COLO829 (cell line): ENCODE measurements at regions not wholly inside any gene's neighbourhood (a gene's known extent, or its start where the extent isn't known, plus 50 kb on each side); places are given as distances from the start of the nearest gene placed in this dataset.
A peak's percentile ranks its signal among the peaks of the same experiment; 100 is the strongest.

ENCODE experiments used
- DNase-seq: peaks from one replicate; pipeline ENCODE4 v3.0.0; 2012; ENCODE audit warnings: low spot score

DNA sequence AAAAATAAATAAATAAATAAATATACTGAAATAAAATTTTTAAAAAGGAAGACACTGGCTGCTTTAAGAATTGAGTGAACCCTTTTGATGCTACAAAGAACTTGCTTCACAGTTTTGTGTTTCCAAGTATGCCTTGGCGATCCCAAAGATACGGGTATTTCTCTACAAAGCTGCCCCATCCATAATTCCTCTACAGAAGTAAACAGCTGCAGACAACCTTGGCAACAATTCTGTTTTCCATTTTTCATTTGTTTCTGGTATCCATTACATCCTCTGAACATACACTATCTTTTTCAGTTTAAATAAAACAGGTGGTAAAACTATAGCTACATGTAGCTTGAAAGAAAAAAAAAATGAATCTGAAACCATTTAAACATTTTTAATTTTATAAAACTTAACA, 552.8 kb upstream of the KLHL29 start:
- no peak for DNase-seq

DNA sequence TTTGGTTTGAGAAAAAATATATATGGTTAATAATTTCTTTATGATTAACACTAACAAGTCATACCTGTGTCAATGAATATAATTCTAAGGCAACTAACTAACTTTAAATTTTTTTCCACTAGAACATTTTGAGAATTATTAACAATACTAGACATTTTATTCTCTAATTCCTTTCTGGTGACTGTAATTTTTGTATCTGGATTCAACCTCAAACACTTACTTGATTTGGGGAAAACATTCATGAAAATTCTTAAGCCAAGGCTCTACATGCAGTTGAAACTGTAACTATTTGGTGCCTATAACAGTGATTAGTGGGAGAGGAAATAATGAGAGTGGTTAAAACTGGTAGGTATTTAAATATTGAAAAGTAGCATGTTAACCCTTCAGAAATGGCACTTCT, 546.5 kb upstream of the KLHL29 start:
- DNase-seq, result no peak

DNA sequence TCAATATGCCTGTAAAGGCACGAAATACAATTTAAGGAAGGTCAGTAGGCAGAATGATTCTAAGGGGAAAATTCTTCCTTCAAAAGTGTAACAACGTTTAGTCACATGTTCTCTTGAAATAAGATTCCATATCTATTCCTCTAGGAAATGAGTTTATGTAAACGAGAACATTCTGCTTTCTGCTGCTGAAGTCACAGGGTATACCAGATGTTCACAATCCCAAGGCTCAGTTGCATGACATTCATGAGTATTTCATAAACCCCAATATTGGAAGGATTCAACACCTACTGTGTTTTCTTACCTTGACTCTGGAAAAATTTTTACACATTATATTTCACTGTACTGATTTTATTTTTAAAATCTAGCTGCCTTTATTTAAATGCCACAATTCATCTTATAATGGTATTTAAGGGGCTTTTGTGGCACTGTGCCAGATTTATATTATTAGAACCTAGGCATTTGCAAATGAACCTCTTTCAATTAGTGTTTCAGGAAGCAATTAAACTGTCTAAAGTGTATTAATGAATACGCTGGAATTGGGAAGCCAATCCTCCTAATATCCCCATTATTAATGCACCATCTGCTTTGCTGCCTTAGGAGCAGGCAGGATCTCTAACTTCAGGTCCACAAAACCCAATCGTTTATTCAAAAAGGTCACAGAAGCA, 542.6 kb upstream of the KLHL29 start:
- no peak for DNase-seq

DNA sequence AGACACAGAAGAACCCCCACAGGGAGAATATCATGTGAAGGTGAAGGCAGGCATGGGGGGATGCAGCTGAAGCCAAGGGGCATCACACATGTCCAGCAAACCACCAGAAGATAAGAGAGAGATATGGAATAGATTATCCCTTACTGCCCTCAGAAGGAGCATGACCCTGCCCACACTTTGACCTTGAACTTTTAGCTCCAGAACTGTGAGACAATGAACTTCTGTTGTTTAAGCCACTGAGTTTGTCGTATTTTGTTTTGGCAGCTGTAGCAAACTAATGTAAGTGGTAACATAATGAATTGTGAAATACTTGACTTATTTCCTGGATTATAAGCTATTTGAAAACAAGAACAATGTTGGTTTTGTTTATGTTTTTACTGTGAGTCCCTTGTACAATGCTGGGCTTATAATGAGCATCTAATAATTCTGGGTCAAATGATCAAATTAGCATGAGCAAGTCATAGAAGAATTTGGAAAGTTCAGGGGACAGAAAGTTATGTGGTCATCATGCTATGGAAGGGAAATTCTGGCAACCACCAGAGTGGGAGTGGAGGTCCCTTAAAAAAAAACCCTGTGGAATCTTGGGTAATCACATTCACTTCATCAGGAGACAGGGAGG, 541.0 kb upstream of the KLHL29 start:
- DNase-seq, result peak; percentile 78

DNA sequence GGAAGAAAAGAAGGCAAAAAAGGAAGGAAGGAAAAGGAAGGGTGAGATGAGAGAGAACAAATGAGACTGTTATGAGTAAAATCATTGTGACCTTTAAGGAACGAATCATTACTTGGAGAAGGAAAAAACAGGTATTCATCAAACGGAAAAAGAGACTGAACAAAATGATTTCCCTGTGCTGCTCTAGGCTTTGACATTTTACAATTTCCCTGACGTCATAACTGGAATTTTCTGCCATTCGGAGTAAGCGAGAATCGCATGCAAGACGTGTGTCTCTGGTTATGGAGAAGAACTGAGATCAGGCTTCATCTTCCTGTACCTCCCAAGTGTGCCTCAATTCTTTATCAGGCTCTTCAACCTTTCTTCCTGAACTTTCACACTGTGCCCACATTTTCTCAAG, 534.7 kb upstream of the KLHL29 start:
- DNase-seq, result no peak

DNA sequence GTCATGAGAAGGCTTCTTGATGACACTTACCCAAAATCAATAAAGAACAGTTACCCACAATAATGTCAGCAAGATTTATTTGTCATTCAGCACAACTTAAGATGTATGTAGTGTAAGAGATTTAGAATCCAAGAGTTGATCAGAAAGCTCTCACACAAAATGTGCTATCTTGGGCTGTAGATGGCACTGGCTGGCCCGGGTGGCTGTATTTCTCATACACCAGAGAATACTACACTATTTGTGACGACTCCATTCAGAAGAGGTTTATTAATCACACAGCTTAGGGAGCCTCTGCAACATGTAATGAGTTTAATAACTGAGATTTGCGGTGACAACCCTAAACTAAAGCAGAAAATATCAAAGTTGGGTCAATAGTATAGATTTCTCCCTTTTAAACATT, 530.4 kb upstream of the KLHL29 start:
- no peak for DNase-seq

DNA sequence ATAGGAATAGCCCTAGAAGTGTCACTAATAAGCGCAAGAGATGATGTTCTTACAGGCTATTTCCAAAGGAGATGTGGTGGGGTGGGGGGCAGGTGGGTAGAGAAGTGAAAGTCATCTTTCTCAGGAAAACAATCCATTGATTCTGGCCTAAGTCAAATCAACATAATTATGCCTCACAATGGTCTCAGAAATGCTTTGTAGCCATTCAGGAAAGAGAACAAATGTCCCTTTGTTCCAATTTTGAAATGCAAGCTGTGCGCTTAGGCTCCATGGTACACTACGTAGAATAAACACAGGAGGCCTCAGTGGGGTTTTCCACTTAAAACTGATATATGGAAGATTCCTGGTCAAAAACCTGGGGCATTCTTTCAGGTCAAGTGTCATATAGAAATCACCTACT, 529.9 kb upstream of the KLHL29 start:
- DNase-seq, result peak; percentile 46

DNA sequence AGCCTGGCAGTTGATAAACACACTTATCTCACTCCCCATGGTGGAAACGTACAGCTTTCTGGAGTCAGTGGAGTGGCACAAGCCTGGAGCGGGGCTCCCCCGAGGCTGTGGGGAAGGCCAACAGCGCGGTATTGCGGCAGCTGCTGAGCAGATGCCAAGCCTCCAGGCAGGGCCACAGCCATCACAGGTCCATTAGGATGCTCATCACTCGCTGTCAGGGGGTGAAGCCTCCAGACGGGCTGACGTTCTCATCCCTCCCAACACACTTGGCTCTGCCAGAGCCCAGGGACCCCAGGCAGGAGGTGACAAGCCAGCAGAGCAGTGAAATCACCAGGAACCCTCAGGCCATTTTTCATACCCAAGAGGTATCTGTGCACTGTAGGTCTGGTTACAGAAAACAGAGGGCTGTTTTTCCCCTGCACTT, 529.2 kb upstream of the KLHL29 start:
- no peak for DNase-seq

DNA sequence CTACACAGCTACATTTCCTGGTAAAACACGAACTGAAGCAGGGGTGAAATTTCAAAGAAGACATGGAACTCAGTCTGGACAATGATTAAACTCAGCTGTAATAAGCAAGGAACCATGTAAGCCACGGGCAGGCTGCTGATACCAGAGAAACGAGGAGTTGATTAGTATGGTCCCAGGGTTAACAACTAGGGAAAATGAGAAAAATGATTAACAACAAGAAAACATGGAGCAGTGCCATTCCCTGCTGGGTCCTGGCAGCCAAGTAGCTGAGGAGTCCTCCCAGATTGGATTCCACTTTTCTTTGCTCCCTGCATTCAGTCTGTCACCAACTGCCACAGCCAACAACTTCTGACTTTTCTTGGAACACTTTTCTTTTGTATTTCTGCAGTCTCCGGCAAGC, 517.0 kb upstream of the KLHL29 start:
- no peak for DNase-seq

DNA sequence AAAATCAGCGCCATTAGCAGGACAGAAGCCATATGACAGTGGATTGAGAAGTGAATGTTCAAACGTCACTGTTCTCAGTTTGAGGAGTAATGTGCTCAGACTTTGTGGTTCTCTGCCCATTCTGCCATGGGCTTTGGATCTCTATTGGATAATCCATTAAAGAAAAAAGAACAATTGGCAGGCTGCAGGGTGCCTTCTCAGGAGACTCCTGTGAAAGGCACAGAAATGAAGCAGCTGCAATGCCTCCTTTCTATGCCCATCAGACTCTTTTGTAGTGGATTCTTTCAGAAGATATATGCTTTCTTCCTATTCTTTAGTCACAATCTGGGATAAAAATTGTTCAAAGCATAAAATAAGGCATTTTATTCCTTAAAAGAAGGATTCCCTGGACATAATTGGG, 506.9 kb upstream of the KLHL29 start:
- no peak for DNase-seq

DNA sequence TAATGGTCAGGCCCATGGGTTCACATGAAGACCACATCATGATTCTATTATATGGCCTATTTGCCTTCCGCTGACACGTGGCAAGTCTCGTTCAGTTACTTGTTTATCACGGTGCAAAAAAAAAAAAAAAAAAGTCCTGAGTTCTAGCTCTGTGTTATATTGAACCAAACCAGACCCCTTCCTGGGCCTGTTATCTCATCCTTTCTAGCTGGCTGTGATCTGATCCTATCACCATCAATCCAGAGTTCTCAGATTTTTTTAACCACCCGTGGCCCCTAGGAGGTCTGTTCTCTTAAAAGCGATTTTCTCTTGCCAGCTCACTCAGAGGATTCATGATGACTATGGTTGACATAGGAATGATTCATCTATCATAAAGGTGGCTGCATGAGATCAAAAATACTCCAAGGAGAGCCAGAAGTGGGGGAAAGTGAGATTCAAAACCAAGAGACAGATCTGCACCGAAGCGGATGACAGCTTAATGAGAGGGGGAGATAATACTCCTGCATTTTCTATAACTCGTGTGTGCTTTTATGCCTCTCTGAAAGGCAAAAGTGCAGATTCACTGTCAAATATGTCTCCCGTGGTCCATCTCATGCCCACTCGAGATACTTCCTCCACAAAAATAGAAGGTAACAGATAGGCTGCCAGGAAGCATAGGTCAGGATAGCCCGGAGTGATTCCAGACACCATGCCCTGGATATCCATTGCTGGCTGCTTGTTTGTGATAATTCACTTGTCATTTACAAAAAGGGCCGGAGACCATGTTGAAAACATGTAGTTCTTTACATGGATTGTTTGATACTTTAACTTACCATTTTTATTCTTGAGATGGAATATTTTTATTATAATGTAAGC, 505.7 kb upstream of the KLHL29 start:
- no peak for DNase-seq

DNA sequence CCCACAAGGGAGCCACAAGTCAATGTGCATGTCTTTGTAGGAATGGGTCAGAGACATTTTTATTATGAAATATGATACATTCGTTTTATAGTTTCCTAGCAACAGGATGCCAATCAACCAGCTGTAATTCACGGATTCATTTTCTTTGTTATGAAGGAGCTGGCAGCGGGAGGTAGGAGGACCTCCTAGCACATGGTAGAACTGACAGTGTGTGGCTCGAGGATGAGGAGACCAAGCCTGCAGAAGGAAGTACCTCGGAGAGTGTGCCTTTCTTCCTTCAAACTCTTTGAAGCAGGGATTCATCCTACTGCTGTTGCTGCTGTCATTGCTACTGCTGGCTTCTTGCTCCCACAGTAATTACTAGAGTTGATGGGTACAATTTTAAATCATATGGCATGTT, 504.8 kb upstream of the KLHL29 start:
- no peak for DNase-seq

DNA sequence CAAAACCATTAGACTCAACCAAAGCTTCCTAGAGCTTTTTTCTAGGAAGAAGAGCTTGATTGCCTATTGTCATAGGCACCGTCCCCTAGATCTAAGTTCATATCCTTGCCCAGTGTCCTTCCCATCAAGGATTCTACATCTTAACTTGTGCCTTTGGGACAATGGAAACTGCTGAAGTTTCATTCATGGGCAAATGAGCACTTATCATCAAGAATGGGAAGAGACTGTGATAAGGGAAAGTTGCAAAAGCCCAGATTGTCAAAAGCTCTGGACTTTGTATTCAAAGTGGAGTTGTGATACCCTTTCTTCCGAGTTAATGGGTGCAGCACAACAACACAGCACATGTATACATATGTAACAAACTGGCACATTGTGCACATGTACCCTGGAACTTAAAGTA, 503.0 kb upstream of the KLHL29 start:
- no peak for DNase-seq

DNA sequence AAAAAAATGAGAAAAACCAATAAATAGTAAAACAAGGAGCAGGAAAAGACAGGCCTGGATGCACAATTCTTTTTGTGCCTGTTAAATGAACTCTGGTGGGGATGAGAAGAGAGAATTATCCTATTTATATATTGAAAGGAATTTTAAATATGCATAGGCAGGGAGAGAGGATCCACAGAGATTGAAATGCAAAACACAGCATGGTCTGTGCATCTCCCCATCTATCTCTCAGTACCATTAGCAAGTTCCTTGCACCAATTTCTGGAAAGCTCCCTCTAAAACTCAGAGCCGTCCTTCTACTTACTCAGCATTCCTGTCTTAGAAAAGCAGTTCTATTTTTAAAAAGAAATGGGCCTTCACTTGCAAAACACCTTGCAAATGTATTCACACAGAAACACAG, 502.3 kb upstream of the KLHL29 start:
- no peak for DNase-seq

DNA sequence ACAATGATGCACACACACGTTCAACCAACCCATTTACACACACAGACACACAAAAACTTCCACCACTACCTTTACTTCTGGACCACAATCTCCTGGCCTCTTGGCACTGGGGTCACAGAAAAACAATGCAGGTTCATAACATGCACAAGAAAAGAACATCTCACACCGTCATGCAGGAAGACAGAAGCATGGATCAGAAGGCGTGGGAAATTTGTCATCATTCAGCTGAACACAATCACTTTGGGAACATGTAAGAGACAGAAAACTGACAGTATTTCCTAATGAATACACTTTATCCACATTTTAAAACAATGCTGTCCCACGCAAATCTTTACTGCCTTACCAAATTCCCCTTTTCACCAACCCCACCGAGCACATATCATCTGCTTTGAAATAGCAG, 501.9 kb upstream of the KLHL29 start:
- no peak for DNase-seq

DNA sequence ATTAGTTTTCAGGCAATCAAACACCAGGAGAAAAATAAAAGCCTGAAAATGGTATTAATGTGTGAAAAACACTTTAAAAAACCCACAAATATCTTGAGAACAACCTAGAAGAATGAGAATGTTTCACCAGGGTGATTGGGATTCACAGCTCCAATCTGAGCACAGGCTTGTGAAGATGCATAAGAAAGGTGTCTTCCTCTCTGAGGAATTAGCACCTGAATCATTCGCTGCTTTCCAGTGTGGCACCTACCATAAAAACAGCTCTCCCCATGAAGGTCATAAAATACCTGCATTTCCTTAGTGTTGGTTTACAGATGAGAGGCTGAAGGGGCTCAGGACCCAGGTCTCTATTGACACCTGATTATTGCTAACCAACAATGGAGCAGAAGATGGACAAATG, 499.7 kb upstream of the KLHL29 start:
- DNase-seq, result no peak

DNA sequence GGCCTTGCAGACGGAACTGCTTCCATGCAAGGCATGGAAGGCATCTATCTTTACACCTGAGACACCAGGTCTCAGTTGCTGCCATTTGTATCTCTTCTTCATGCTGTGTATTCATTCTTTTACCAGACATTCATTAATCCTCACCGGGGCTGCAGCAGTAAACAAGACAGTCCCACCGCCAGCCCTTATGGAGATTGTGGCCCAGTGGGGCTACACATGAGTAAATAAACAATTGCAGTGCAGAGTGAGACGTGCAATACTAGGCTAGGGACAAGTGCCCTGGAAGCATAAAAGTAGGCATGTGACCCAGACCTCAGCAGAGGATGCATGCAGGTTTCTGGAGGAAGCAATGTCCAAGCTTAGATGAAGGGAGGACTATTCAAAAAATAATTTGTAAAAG, 497.6 kb upstream of the KLHL29 start:
- DNase-seq, result no peak

DNA sequence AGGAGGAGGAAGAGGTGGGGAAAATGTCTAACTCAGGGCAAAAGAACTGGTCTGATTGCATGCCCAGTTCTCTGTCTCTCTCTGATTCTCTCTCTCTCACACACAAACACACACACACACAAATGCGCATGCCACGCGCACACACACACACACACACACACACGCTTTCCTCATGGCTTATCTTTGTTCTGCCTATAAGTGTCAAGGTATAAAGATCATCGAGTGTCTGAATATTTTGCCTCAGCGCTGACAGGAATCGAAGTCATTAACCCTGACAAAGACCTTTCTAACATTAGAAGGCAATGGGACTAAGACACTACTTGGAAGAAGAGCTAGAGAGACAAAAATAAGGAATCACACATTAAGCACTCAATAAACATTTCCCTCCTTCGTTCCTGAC, 497.1 kb upstream of the KLHL29 start:
- no peak for DNase-seq

DNA sequence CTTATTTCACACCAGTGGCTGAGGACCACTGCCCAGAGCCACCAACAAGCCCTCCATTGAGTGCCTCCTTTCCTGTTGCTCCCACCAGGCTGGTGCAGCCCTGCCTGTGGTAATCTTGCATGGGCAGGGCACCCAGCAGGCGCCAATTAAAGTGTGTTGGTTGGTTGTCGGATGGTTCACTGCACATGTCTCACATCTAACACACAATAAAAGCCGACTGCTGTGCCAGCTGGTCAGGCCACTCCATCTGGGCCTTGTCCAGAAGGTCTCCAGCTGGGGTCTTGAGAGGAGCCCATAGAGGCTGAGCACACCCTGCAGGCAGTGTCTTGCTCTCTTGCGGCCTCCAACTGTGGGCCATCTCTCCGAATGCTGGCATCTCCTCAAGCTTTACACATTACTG, 494.8 kb upstream of the KLHL29 start:
- DNase-seq, result no peak

DNA sequence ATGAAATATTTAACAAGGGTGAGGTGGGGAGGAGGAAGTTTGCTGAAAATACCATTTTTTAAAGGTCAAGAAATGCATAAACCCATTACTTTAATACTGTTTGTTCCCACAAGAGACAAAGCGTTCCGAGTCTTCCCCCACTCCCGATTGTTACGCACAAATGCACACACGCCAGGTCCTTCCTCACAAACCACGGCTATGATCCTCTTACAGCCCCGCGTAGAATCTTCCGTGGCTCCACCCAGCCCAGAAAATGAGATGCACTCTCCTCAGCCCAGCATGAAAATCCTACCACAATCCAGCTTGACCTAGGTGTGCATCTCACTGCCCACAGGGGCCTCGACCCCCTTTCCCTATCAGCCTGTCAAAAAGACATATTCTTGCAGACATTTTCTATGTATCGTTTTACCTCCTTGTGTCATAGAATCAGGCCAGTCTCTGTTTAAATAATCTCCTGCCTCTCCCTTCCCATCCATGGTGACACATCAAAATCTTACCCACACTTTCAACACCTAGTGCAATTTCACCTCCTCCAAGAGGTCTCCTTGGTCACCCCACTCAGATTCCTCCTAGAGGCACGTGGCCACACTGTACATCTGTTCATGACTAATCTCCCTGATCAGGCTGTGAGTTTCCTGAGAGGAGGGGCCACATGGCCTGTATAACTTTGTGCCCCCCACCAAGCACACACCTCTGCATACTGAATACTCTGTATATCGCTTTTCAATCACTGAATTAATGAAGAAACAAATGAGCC, 491.0 kb upstream of the KLHL29 start:
- no peak for DNase-seq

DNA sequence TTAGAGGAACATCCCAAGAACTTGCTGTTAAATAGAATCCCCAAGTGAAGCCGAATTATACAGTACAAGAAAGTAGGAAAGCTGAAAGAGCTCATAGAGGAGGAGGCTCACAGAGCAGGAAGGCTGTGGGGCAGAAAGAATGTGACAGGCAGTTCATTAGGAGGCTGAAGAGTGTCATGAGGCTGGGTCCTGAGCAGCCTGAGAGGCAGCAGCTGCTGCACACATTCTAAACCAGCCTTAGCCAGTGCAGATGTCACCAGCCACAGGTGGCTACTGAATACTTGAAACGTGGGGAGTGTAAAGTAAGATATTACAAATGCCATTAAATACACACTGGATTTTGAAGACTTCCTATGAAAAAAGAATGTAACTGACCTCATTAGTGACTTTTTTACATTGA, 490.2 kb upstream of the KLHL29 start:
- no peak for DNase-seq

DNA sequence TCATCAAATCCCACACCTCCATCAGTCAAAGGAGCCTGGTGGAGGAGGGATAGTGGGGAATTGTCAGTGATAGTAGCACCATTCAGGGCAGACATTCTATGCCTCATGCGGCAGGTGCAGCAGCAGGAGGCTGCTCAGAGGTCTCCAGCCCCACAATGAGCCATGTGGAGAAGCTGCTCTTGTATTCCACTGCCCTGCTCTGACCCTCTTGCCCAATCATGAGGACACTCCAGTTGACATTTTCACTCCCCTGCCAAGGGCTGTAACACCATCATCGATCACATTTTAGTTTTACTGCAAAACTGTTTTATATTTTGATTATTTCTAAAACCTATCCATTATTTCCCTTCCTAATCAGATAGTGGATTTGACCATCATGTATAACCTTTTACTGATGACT, 487.6 kb upstream of the KLHL29 start:
- no peak for DNase-seq

DNA sequence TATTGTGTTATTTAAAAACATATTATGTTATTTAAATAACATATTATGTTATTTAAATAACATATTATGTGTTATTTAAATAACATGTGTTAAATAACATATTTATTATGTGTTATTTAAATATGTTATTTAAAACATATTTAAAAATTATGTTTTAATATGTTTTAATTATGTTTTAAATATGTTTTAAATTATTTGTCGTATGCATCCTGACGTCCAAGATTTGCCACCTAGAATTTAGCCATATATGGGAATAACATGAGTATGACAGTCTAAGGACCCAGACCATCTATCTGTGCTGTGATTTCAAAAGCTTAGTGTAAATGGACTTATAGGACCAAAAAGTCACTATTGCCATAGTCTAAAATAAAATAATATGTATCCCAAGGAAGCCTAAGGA, 484.3 kb upstream of the KLHL29 start:
- no peak for DNase-seq
